HCT116 (cell line): ENCODE measurements at regions not wholly inside any gene's neighbourhood (a gene's known extent, or its start where the extent isn't known, plus 50 kb on each side); places are given as distances from the start of the nearest gene placed in this dataset.

ENCODE experiments used
- ATAC-seq: fragments of 200-7000 bp; cut with Tn5 transposase; 2 replicates; pipeline ENCODE4 v1.9.1; 2020; ENCODE audit warnings: mild to moderate bottlenecking, moderate library complexity
- BruUV-seq: library from RNA; stranded (reverse); fragments of 400-500 nt; replicated peaks from 2 replicates; lab custom pipeline; 2021; lab: Mats Ljungman, UMichigan
- CTCF ChIA-PET: fragments of 300-600 bp; sonication (Branson Sonifier 250); formaldehyde crosslinking; loops from one replicate; lab custom pipeline; 2021; ENCODE audit warnings: antibody characterized with exemption; lab: Charles Lee
- POLR2A ChIA-PET: fragments of 300-600, 350-600 bp; sonication (Branson Sonifier 250); formaldehyde crosslinking; loops from one replicate; lab custom pipeline; 2021; ENCODE audit warnings: antibody characterized with exemption; lab: Charles Lee
- RAD21 ChIA-PET, 2 experiments: fragments of 300-600 bp; sonication (Branson Sonifier 250); formaldehyde crosslinking; loops; one replicate each; lab custom pipeline; 2023; ENCODE audit warnings: low total read pairs in 2 of 2; ENCODE audit not compliant: uncharacterized antibody in 2 of 2, unreplicated experiment in 2 of 2, low non-redundant PET in 1 of 2; lab: Charles Lee
- DNase-seq: peaks from one replicate; pipeline ENCODE4 v3.0.0-alpha.2; 2010; ENCODE audit warnings: low read depth, low spot score
- H2AFZ ChIP-seq: fragments of 200-600 bp; shearing (Covaris generic), sonication (generic); 2 replicates; pipeline ENCODE4 v1.6.1; 2017; ENCODE audit warnings: low read depth, mixed run types, mixed read lengths, antibody characterized with exemption, low read length; ENCODE audit not compliant: poor library complexity, severe bottlenecking
- H3K27ac ChIP-seq: 2 replicates; pipeline ENCODE4 v1.5.1; 2012; ENCODE audit warnings: low read depth, low read length
- H3K27me3 ChIP-seq: fragments of 200-600 bp; sonication (generic); 2 replicates; pipeline ENCODE4 v1.6.1; 2016; ENCODE audit warnings: mixed run types, low read length, mixed read lengths; ENCODE audit not compliant: insufficient read depth
- H3K36me3 ChIP-seq, 2 experiments: fragments of 200-500 bp in 1 of 2; fragments of 200-600 bp in 1 of 2; sonication (Bioruptor generic) in 1 of 2; sonication (generic) in 1 of 2; 2 replicates each; pipeline versions ENCODE4 v1.5.1 to v1.6.1; 2014 to 2016; ENCODE audit warnings: low read length in 2 of 2, inconsistent platforms in 1 of 2, mixed read lengths in 1 of 2, mixed run types in 1 of 2; ENCODE audit not compliant: insufficient read depth in 2 of 2, control insufficient read depth in 1 of 2
- H3K4me1 ChIP-seq, 2 experiments: fragments of 200-600 bp in 1 of 2; sonication (generic) in 1 of 2; 2 replicates each; pipeline versions ENCODE4 v1.5.1 to v1.6.1; 2012 to 2017; ENCODE audit warnings: low read length in 2 of 2, inconsistent platforms in 1 of 2, mild to moderate bottlenecking in 1 of 2, mixed read lengths in 1 of 2, mixed run types in 1 of 2, moderate library complexity in 1 of 2; ENCODE audit not compliant: insufficient read depth in 2 of 2, control insufficient read depth in 1 of 2
- H3K4me2 ChIP-seq: fragments of 200-600 bp; sonication (generic); 2 replicates; pipeline ENCODE4 v1.6.1; 2017; ENCODE audit warnings: mixed run types, low read length, mixed read lengths
- H3K4me3 ChIP-seq, 2 experiments: fragments of 200-600 bp in 1 of 2; sonication (generic) in 1 of 2; replicated peaks in 1 of 2; 2 replicates each; pipeline ENCODE4 v1.5.1; 2011 to 2016; ENCODE audit warnings: low read length in 2 of 2, control low read depth in 1 of 2, low read depth in 1 of 2, mild to moderate bottlenecking in 1 of 2, mixed read lengths in 1 of 2, mixed run types in 1 of 2
- H3K79me2 ChIP-seq: fragments of 200-600 bp; sonication (generic); 2 replicates; pipeline ENCODE4 v1.6.1; 2017; ENCODE audit warnings: mild to moderate bottlenecking, mixed run types, low read length, moderate library complexity, mixed read lengths; ENCODE audit not compliant: insufficient read depth
- H3K9ac ChIP-seq: fragments of 200-600 bp; sonication (generic); 2 replicates; pipeline ENCODE4 v1.6.1; 2016; ENCODE audit warnings: low read length, mixed read lengths
- H3K9me2 ChIP-seq: fragments of 200-600 bp; sonication (generic), shearing (Covaris generic); 2 replicates; pipeline ENCODE4 v1.6.1; 2017; ENCODE audit warnings: mixed run types, mild to moderate bottlenecking, moderate library complexity; ENCODE audit not compliant: insufficient read depth
- H3K9me3 ChIP-seq, 2 experiments: fragments of 200-500 bp in 1 of 2; fragments of 200-600 bp in 1 of 2; sonication (Bioruptor generic) in 1 of 2; sonication (generic) in 1 of 2; 2 replicates each; pipeline ENCODE4 v1.6.1; 2014 to 2017; ENCODE audit warnings: low read length in 2 of 2, mixed read lengths in 2 of 2, inconsistent platforms in 1 of 2, low read depth in 1 of 2, mild to moderate bottlenecking in 1 of 2, mixed run types in 1 of 2, moderate library complexity in 1 of 2; ENCODE audit not compliant: control insufficient read depth in 1 of 2, insufficient read depth in 1 of 2
- H4K20me1 ChIP-seq: fragments of 200-600 bp; sonication (generic), shearing (Covaris generic); 2 replicates; pipeline ENCODE4 v1.6.1; 2017; ENCODE audit warnings: mixed run types, mild to moderate bottlenecking, moderate library complexity; ENCODE audit not compliant: insufficient read depth
- CBX3 ChIP-seq: IDR thresholded peaks from 2 replicates; pipeline ENCODE4 v1.6.1; 2012; ENCODE audit warnings: low read depth
- CEBPB ChIP-seq: IDR thresholded peaks from 2 replicates; pipeline ENCODE4 v1.6.1; 2012; ENCODE audit warnings: low read depth
- EGR1 ChIP-seq: IDR thresholded peaks from 2 replicates; pipeline ENCODE4 v1.6.1; 2012; ENCODE audit warnings: low read depth
- ELF1 ChIP-seq: IDR thresholded peaks from 2 replicates; pipeline ENCODE4 v1.6.1; 2012; ENCODE audit warnings: low read depth, borderline replicate concordance
- EZH2 ChIP-seq: fragments of 200-600 bp; sonication (generic); IDR thresholded peaks from 2 replicates; pipeline ENCODE4 v1.6.1; 2017; ENCODE audit warnings: antibody characterized with exemption, mixed run types
- EZH2phosphoT487 ChIP-seq: fragments of 200-600 bp; IDR thresholded peaks from 2 replicates; pipeline ENCODE4 v1.6.1; 2018; ENCODE audit warnings: antibody characterized with exemption, borderline replicate concordance
- POLR2A ChIP-seq: IDR thresholded peaks from 2 replicates; pipeline ENCODE4 v1.7.0; 2011; ENCODE audit warnings: borderline replicate concordance; ENCODE audit not compliant: insufficient read depth, insufficient read length; ENCODE audit errors: extremely low read depth
- POLR2AphosphoS5 ChIP-seq: IDR thresholded peaks from 2 replicates; pipeline ENCODE4 v1.6.1; 2011; ENCODE audit warnings: mild to moderate bottlenecking, low read depth, low read length, moderate library complexity
- RAD21 ChIP-seq: IDR thresholded peaks from 2 replicates; pipeline ENCODE4 v1.6.1; 2012; ENCODE audit warnings: low read depth, mild to moderate bottlenecking
- SIN3A ChIP-seq: IDR thresholded peaks from 2 replicates; pipeline ENCODE4 v1.6.1; 2012; ENCODE audit warnings: low read depth
- SP1 ChIP-seq: IDR thresholded peaks from 2 replicates; pipeline ENCODE4 v1.6.1; 2012; ENCODE audit warnings: low read depth
- SRF ChIP-seq: IDR thresholded peaks from 2 replicates; pipeline ENCODE4 v1.6.1; 2012; ENCODE audit warnings: low read depth
- TCF7L2 ChIP-seq: IDR thresholded peaks from 2 replicates; pipeline ENCODE4 v1.7.0; 2011; ENCODE audit warnings: borderline replicate concordance, inconsistent platforms; ENCODE audit not compliant: insufficient read depth, insufficient read length; ENCODE audit errors: extremely low read depth
- ZFX ChIP-seq: fragments of 450-650 bp; IDR thresholded peaks from 2 replicates; pipeline ENCODE4 v1.6.1; 2017
- intact Hi-C: fragments of 100-400 bp; cut with micrococcal nuclease; formaldehyde crosslinking; loops from 2 replicates; pipeline ENCODE4 v1.10.0; 2022
- TF ChIP-seq, protein P1 (sequence below): IDR thresholded peaks from 2 replicates; pipeline ENCODE4 v1.6.1; 2012
- TF ChIP-seq, protein P2 (sequence below), 3 experiments: fragments of 200-600 bp in 1 of 3; sonication (generic) in 1 of 3; IDR thresholded peaks in 2 of 3; conservative IDR thresholded peaks in 1 of 3; 2 replicates each; pipeline ENCODE4 v1.5.1; 2012 to 2017; ENCODE audit warnings: low read depth in 2 of 3, low read length in 2 of 3, antibody characterized with exemption in 1 of 3, borderline replicate concordance in 1 of 3, control low read depth in 1 of 3, mild to moderate bottlenecking in 1 of 3, mixed read lengths in 1 of 3, mixed run types in 1 of 3, moderate library complexity in 1 of 3; ENCODE audit not compliant: insufficient read depth in 1 of 3

DNA sequence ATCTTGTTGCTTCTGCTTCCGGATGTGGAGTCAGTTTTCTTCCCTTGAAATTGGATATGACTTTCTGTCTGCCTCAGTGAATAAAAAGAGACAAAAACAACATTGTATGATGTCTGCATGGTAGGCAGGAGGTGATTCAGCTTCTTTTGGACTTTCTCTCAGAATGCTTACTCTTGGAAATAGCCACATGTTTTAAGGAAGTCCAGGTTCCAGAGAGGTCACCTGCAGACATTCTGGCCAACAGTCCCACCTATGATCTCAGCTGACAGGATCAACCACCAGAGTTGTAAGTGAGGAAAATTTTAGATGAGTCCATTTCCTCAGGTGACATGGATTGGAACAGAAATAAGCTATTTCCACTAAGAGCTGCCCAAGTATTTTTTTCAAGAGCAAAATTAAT is 508.7 kb upstream of the FAM98A start:
- H3K9me2 ChIP-seq = no peaks in the 10 kb centered on the region
- no peaks in the 10 kb centered on the region for H3K79me2 ChIP-seq
- H3K9me3 ChIP-seq = peaks cover 0 to 3% of the 10 kb centered on the region in 2 experiments; a peak in 1 of 4 replicates
- CTCF ChIA-PET = no interaction called here
- DNase-seq (no peak), ATAC-seq (no peak)
- no peaks in the 10 kb centered on the region for H3K4me1 ChIP-seq
- intact Hi-C loops = no loop called here
- H3K27ac ChIP-seq = no peak overlapping the region
- no peak overlapping the region for H3K4me2 ChIP-seq
- no peak overlapping the region for H2AFZ ChIP-seq
- H3K36me3 ChIP-seq = no peaks in the 10 kb centered on the region
- RAD21 ChIA-PET = no interaction called here
- TF ChIP-seq SRF (no peak), TCF7L2 (no peak), CBX3 (no peak), EGR1 (no peak), SP1 (no peak), SIN3A (no peak)
- no peak overlapping the region for H3K4me3 ChIP-seq
- no TSS peak for BruUV-seq
- H3K27me3 ChIP-seq = no peaks in the 10 kb centered on the region
- H3K9ac ChIP-seq = no peak overlapping the region
- H4K20me1 ChIP-seq = no peaks in the 10 kb centered on the region
- POLR2A ChIA-PET = no interaction called here

DNA sequence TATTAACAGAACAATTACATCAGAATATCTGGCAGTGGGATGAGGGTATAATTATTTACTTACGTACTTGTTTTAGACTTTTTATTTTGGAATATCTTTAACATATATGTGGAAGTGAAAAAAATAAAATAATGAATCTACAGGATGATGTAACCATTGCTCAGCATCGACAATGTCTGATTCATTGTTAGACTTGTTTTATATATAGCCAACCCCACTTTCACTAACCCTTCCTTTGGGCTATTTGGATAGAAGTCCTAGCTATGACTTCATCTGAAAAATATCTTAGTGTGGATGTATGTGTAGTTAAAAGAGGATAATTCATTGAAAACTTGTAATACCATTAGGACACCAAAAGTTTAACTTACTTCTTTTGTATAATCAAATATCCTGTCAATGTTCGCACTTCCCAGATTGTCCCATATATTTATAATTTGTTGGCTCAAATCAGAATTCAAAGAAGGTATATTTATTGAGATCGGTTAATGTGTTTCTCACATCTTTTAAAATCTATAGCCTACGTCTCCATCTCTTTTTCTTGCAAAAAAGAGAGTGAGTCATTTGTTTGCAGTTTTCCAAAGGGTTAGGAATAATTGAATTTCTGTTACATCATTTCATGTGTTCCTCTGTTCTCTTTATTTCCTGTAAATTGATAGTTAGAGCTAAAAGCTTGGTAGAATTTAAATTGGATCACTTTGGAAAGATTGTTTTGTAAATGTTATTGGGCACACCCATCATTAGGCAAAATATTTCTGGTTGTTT is 506.1 kb upstream of the FAM98A start:
- POLR2A ChIA-PET = no interaction called here
- no peak overlapping the region for H3K4me2 ChIP-seq
- H2AFZ ChIP-seq = no peak overlapping the region

More for the DNA sequence above, 506.1 kb upstream of the FAM98A start:
- ChIA-PET CTCF (no interaction called here), RAD21 (no interaction called here)
- Histone ChIP-seq H3K27me3 (no peaks in the 10 kb centered on the region), H3K4me1 (no peaks in the 10 kb centered on the region), H3K27ac (no peak overlapping the region), H3K9me2 (no peaks in the 10 kb centered on the region), H3K36me3 (no peaks in the 10 kb centered on the region), H4K20me1 (no peaks in the 10 kb centered on the region), H3K9ac (no peak overlapping the region), H3K9me3 (peaks cover 0 to 3% of the 10 kb centered on the region in 2 experiments; a peak in 1 of 4 replicates), H3K79me2 (no peaks in the 10 kb centered on the region), H3K4me3 (no peak overlapping the region)
- intact Hi-C loops = no loop called here
- BruUV-seq = no TSS peak
- no peak for TF ChIP-seq RAD21
- TF ChIP-seq SP1 = no peak
- no peak for TF ChIP-seq ELF1
- TF ChIP-seq EGR1 = no peak
- no peak for TF ChIP-seq POLR2A
- no peak for TF ChIP-seq EZH2
- no peak for TF ChIP-seq POLR2AphosphoS5
- no peak for TF ChIP-seq TCF7L2
- TF ChIP-seq SIN3A = no peak
- TF ChIP-seq EZH2phosphoT487 = no peak
- TF ChIP-seq ZFX = no peak
- TF ChIP-seq, protein P1, sequence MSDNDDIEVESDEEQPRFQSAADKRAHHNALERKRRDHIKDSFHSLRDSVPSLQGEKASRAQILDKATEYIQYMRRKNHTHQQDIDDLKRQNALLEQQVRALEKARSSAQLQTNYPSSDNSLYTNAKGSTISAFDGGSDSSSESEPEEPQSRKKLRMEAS = no peak
- TF ChIP-seq, protein P2, sequence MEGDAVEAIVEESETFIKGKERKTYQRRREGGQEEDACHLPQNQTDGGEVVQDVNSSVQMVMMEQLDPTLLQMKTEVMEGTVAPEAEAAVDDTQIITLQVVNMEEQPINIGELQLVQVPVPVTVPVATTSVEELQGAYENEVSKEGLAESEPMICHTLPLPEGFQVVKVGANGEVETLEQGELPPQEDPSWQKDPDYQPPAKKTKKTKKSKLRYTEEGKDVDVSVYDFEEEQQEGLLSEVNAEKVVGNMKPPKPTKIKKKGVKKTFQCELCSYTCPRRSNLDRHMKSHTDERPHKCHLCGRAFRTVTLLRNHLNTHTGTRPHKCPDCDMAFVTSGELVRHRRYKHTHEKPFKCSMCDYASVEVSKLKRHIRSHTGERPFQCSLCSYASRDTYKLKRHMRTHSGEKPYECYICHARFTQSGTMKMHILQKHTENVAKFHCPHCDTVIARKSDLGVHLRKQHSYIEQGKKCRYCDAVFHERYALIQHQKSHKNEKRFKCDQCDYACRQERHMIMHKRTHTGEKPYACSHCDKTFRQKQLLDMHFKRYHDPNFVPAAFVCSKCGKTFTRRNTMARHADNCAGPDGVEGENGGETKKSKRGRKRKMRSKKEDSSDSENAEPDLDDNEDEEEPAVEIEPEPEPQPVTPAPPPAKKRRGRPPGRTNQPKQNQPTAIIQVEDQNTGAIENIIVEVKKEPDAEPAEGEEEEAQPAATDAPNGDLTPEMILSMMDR (IDR thresholded peaks at IDR 0.05 in 2 of 3, conservative IDR thresholded peaks at IDR 0.05 in 1 of 3; ENCODE audit: borderline replicate concordance in 1 of 3, insufficient read depth in 1 of 3, low read depth in 2 of 3, low read length in 2 of 3) = no peak
- TF ChIP-seq CBX3 = no peak
- no peak for TF ChIP-seq CEBPB
- DNase-seq (no peak), ATAC-seq (no peak)
